B cell (primary cell): ENCODE measurements at regions not wholly inside any gene's neighbourhood (a gene's known extent, or its start where the extent isn't known, plus 50 kb on each side); places are given as distances from the start of the nearest gene placed in this dataset.

Experiments used
- ATAC-seq: fragments of 200-7000 bp; cut with Tn5 transposase; one replicate; pipeline ENCODE4 v1.10.0; 2021; ENCODE audit warnings: low read depth, mild to moderate bottlenecking, moderate number of reproducible peaks, moderate library complexity
- CTCF ChIA-PET: fragments of 350-600 bp; sonication (Branson Sonifier 250); formaldehyde crosslinking; loops from one replicate; lab custom pipeline; 2021; ENCODE audit warnings: antibody characterized with exemption, inconsistent platforms; lab: Charles Lee
- POLR2A ChIA-PET: fragments of 350-600 bp; sonication (Branson Sonifier 250); formaldehyde crosslinking; loops from one replicate; lab custom pipeline; 2021; ENCODE audit warnings: antibody characterized with exemption; lab: Charles Lee
- DNase-seq: peaks from one replicate; pipeline ENCODE4 v3.0.0; 2013
- H2AFZ ChIP-seq: 2 replicates; pipeline ENCODE4 v1.6.1; 2012; ENCODE audit warnings: mild to moderate bottlenecking, low read depth, low read length; ENCODE audit not compliant: insufficient read depth, poor library complexity, severe bottlenecking
- H3K27ac ChIP-seq, 2 donors: 1 replicate in 1 of 2; 2 replicates in 1 of 2; pipeline ENCODE4 v1.5.1; 2012 to 2013; ENCODE audit warnings: low read length in 2 of 2, mild to moderate bottlenecking in 2 of 2, moderate library complexity in 1 of 2
- H3K27me3 ChIP-seq, 4 experiments: fragments of 200-600 bp in 1 of 4; sonication (generic) in 1 of 4; replicated peaks in 1 of 4; 1 replicate in 2 of 4; 2 replicates in 2 of 4; pipeline versions ENCODE4 v1.6.1 to v1.7.0; 2013 to 2016; ENCODE audit warnings: low read length in 3 of 4, mild to moderate bottlenecking in 2 of 4, mixed read lengths in 1 of 4, moderate library complexity in 1 of 4; ENCODE audit not compliant: insufficient read depth in 4 of 4, control insufficient read depth in 3 of 4; ENCODE audit errors: control extremely low read depth in 1 of 4
- H3K36me3 ChIP-seq, 2 experiments: replicated peaks in 1 of 2; 1 replicate in 1 of 2; 2 replicates in 1 of 2; pipeline versions ENCODE4 v1.6.1 to v1.7.1; 2013; ENCODE audit warnings: low read length in 1 of 2; ENCODE audit not compliant: insufficient read depth in 2 of 2, control insufficient read depth in 1 of 2; ENCODE audit errors: control extremely low read depth in 1 of 2, extremely low read depth in 1 of 2
- H3K4me1 ChIP-seq, 2 donors: fragments of 200-600 bp in 1 of 2; sonication (generic) in 1 of 2; 1 replicate in 1 of 2; 2 replicates in 1 of 2; pipeline versions ENCODE4 v1.5.1 to v1.6.1; 2013 to 2017; ENCODE audit warnings: low read length in 2 of 2; ENCODE audit not compliant: control insufficient read depth in 2 of 2, insufficient read depth in 2 of 2
- H3K4me2 ChIP-seq: replicated peaks from 2 replicates; pipeline ENCODE3; 2012; ENCODE audit warnings: mild to moderate bottlenecking, low read depth, low read length; ENCODE audit not compliant: poor library complexity, severe bottlenecking
- H3K4me3 ChIP-seq, 5 experiments: fragments of 200-600 bp in 1 of 5; sonication (generic) in 1 of 5; 1 replicate in 3 of 5; 2 replicates in 2 of 5; pipeline versions ENCODE4 v1.5.1 to v1.7.0; 2011 to 2016; ENCODE audit warnings: low read length in 4 of 5, mild to moderate bottlenecking in 4 of 5, low read depth in 2 of 5, control low read depth in 1 of 5, moderate library complexity in 1 of 5; ENCODE audit not compliant: insufficient read depth in 1 of 5; ENCODE audit errors: control extremely low read depth in 1 of 5, extremely low read depth in 1 of 5
- H3K79me2 ChIP-seq: fragments of 200-600 bp; sonication (generic); one replicate; pipeline ENCODE4 v1.6.0; 2016; ENCODE audit warnings: low read length; ENCODE audit not compliant: control insufficient read depth, insufficient read depth
- H3K9ac ChIP-seq: fragments of 200-600 bp; sonication (generic); 2 replicates; pipeline ENCODE4 v1.6.1; 2017; ENCODE audit warnings: mild to moderate bottlenecking, low read length, moderate library complexity
- H3K9me3 ChIP-seq, 3 donors: one replicate each; pipeline versions ENCODE4 v1.6.1 to v1.7.1; 2013; ENCODE audit warnings: low read length in 2 of 3; ENCODE audit not compliant: control insufficient read depth in 2 of 3, insufficient read depth in 1 of 3; ENCODE audit errors: control extremely low read depth in 1 of 3
- H4K20me1 ChIP-seq: 2 replicates; pipeline ENCODE4 v1.6.0; 2012; ENCODE audit warnings: mild to moderate bottlenecking, low read length; ENCODE audit not compliant: insufficient read depth, control insufficient read depth, poor library complexity, severe bottlenecking
- H3K27ac Mint-ChIP-seq: one replicate; pipeline ENCODE4 v1.8.0; 2021; ENCODE audit warnings: mixed read lengths
- H3K27me3 Mint-ChIP-seq: one replicate; pipeline ENCODE4 v1.8.0; 2021; ENCODE audit warnings: mixed read lengths
- H3K4me1 Mint-ChIP-seq: one replicate; pipeline ENCODE4 v1.8.0; 2021; ENCODE audit warnings: mixed read lengths
- H3K4me3 Mint-ChIP-seq: one replicate; pipeline ENCODE4 v1.8.0; 2021; ENCODE audit warnings: mixed read lengths
- H3K9me3 Mint-ChIP-seq: one replicate; pipeline ENCODE4 v1.8.0; 2022; ENCODE audit warnings: mixed read lengths; ENCODE audit not compliant: insufficient read depth
- CTCF ChIP-seq: fragments of 200-600 bp; IDR thresholded peaks from one replicate; pipeline ENCODE4 v1.8.0; 2022; ENCODE audit warnings: antibody characterized with exemption, mild to moderate bottlenecking
- EZH2 ChIP-seq: IDR thresholded peaks from 2 replicates; pipeline ENCODE4 v1.6.1; 2012; ENCODE audit warnings: borderline replicate concordance, low read depth, mild to moderate bottlenecking, moderate library complexity, low read length; ENCODE audit not compliant: insufficient read depth, poor library complexity, severe bottlenecking
- WGBS: methylation state at CpG from one replicate; pipeline ENCODE4 v1.1.5; 2013; ENCODE audit warnings: missing lambda C conversion rate; ENCODE audit not compliant: insufficient coverage; 5-methylcytosine and 5-hydroxymethylcytosine counted together
- intact Hi-C: fragments of 100-400 bp; cut with micrococcal nuclease; formaldehyde crosslinking; loops from one replicate; pipeline ENCODE4 v1.10.0; 2022

DNA sequence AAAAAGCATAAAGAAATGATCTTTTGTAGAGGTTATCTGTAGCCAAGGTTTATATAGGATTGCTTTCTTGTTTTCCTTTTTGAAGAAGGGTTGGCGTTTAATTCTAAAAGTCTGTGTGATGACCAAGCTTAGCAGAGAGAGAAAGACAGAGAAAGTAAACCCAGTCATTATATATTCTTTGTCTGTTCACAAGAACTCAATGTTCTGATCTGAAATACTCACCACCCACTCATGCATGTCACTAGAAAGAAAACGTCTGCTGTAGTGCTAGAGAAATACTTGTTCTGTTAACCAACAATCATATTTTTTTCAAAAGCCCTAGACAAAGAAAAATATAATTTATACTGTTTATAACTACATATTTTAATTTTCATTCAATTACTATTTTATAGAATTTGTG lies 173.7 kb upstream of the SLITRK5 start:
- no CpG with 5 or more reads among the region's 2 CpGs for WGBS
- CTCF ChIA-PET, result no interaction called here
- H3K4me1 ChIP-seq, result no peaks in the 10 kb centered on the region

DNA sequence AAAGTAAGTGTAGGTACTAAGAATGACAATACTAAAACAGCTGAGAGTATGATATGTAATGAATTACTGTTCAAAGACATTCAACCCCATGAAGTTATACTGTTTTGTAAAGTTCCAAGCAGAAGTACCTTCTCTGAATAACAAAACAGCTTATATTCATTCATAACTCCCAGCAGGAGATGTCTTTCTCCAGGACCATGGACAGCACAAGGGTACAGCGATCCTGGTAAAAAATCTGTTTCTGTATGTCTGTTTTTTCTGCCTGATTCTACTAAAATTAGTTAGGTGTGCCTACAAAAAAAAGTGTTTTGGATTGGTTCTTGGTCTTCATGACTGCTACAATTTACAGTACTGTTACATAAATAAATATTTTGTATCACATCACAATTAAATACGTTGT lies 172.5 kb upstream of the SLITRK5 start:
- H4K20me1 ChIP-seq, result no peaks in the 10 kb centered on the region
- Mint-ChIP-seq H3K4me3 (no peak overlapping the region), H3K9me3 (no peaks in the 10 kb centered on the region), H3K27me3 (no peaks in the 10 kb centered on the region), H3K4me1 (no peaks in the 10 kb centered on the region), H3K27ac (no peak overlapping the region)
- H3K27ac ChIP-seq, result no peak overlapping the region
- ChIA-PET POLR2A (no interaction called here), CTCF (no interaction called here)
- DNase-seq (no peak), ATAC-seq (no peak)
- TF ChIP-seq EZH2, result no peak
- no peak for TF ChIP-seq CTCF
- H3K4me2 ChIP-seq, result no peak overlapping the region
- H3K9me3 ChIP-seq, result peaks cover 0 to 1% (median 0%) of the 10 kb centered on the region in 3 donors
- no peaks in the 10 kb centered on the region for H3K36me3 ChIP-seq
- no peaks in the 10 kb centered on the region for H3K79me2 ChIP-seq
- no peaks in the 10 kb centered on the region for H3K27me3 ChIP-seq
- intact Hi-C loops, result no loop called here
- H3K4me3 ChIP-seq, result no peak overlapping the region
- WGBS, result no CpG with 5 or more reads among the region's 2 CpGs
- H3K9ac ChIP-seq, result no peak overlapping the region
- H2AFZ ChIP-seq, result no peak overlapping the region
- no peaks in the 10 kb centered on the region for H3K4me1 ChIP-seq

More for the DNA sequence above, 173.7 kb upstream of the SLITRK5 start:
- DNase-seq (no peak), ATAC-seq (no peak)
- Mint-ChIP-seq H3K4me1 (no peaks in the 10 kb centered on the region), H3K27ac (no peak overlapping the region), H3K4me3 (no peak overlapping the region), H3K27me3 (no peaks in the 10 kb centered on the region), H3K9me3 (no peaks in the 10 kb centered on the region)
- no peaks in the 10 kb centered on the region for H3K36me3 ChIP-seq
- H3K27me3 ChIP-seq, result no peaks in the 10 kb centered on the region
- no peak overlapping the region for H3K4me3 ChIP-seq
- TF ChIP-seq EZH2, result no peak
- TF ChIP-seq CTCF, result no peak
- POLR2A ChIA-PET, result no interaction called here
- H3K9me3 ChIP-seq, result peaks cover 0 to 1% (median 0%) of the 10 kb centered on the region in 3 donors
- H3K4me2 ChIP-seq, result no peak overlapping the region
- no peak overlapping the region for H3K9ac ChIP-seq
- intact Hi-C loops, result no loop called here
- no peak overlapping the region for H2AFZ ChIP-seq
- no peaks in the 10 kb centered on the region for H4K20me1 ChIP-seq
- H3K27ac ChIP-seq, result no peak overlapping the region
- H3K79me2 ChIP-seq, result no peaks in the 10 kb centered on the region
